Umbilical cord (tissue), 1 donor: ENCODE measurements at regions not wholly inside any gene's neighbourhood (a gene's known extent, or its start where the extent isn't known, plus 50 kb on each side); places are given as distances from the start of the nearest gene placed in this dataset.
A peak's percentile ranks its signal among the peaks of the same experiment; 100 is the strongest.

Experiments
- DNase-seq: peaks from one replicate; pipeline ENCODE4 v3.0.0-alpha.2; 2015; ENCODE audit warnings: low spot score

DNA sequence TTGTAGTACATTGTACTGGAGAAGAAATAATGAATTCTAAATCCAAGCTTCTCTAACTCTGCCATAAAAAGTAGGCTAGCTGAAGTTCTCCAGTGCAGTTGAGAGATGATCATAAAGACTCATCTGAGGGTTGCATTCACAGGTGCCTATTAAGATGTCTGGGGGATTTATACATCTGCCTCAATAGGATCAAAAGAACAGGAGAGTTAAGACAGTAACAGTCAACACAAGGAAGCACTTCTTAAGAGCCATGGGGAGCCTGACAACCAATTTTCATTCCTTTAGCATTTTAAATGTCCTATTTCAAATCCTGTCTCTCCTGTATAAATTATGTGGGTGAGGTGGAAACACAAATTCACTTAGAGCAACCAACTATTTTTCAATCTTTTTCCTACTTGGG lies 432.4 kb upstream of the NWD2 start:
- DNase-seq = no peak

DNA sequence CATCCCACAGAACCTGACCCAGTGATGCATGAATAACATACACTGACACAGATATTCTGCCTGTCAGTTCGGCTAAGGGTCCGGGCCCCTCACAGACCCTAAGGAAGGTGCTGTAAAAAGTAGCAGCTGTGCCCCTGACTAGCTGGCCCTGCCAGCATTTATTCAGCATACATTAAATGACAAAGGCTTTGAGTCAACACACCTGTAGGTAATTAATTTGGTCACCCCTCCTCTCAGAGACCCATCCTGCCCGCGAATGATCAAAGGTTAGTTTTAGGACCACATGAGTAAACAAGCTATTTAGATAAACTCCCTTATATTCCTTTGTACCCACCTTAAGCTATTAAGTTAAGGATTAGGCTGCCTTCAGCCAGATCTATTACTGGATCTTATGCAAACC lies 429.0 kb upstream of the NWD2 start:
- no peak for DNase-seq

DNA sequence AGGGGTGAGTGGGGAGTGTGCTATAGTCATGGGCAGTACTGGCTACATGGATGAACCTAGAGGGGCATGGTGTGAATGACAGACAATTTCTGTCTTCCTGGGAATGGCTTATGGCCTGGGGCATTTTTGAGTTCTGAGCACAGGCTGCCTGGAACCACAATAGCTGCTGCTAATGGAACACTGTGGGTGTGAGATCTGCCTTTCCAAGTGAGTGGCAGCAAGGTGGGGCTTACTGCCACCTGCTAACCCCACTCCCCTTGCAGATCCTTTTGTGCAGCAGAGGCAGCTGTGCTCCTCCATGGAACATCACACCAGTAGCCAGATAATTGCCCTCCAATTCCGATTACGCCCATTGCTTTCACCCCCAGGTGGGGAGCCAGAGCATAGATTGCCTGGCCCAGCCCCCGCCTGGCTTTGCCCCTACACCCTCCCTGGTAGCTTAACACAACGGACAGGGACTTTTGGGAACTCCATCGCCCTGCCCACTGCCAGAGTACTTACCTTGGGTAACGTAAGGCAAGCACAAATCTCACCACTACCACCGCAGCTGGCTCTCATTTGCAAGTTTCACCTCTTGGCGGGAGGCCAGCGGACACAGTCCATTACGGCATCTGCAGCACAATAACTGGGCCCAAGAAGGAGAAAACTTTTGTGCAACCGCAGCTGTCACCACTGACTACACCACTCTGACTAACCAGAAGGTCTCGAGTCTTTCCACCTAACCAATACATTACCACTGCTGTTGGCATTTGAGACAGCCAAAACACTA lies 421.2 kb upstream of the NWD2 start:
- no peak for DNase-seq

DNA sequence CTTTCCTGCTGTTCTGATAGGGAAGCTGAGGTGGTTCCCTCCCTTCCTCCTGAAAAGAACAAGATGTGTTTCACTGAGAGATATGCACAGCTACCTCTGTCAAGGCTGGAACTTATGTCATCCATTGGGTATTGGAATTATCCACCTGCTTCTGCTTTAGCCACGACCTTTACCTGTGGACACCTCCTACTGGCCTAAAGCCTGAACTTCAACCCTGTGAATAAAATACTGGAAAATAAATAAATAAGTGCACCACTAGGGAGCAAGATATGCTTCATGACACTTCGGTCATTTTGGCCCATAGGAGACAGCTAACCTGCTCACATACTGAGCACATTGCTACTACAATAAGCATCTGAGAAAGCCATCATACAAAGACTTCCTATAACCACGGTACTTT lies 419.9 kb upstream of the NWD2 start:
- no peak for DNase-seq

DNA sequence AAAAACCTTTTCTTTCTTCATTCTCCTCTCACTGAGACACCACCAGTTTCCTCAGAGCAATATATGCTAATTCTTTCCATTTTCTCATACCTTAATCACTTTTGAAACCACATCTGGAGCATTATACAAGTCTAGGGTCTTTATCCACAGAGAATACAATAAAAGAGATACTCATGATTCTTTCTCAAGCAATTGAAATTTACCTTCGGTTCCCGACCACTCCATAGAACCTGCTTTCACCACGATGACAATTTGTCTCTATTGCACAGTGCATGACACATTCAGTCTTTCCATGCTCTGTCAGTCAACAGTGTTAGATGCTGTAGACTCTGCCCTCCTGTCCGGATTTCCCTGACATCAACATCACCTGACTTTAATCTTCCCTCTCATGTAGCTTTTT lies 409.3 kb upstream of the NWD2 start:
- no peak for DNase-seq

DNA sequence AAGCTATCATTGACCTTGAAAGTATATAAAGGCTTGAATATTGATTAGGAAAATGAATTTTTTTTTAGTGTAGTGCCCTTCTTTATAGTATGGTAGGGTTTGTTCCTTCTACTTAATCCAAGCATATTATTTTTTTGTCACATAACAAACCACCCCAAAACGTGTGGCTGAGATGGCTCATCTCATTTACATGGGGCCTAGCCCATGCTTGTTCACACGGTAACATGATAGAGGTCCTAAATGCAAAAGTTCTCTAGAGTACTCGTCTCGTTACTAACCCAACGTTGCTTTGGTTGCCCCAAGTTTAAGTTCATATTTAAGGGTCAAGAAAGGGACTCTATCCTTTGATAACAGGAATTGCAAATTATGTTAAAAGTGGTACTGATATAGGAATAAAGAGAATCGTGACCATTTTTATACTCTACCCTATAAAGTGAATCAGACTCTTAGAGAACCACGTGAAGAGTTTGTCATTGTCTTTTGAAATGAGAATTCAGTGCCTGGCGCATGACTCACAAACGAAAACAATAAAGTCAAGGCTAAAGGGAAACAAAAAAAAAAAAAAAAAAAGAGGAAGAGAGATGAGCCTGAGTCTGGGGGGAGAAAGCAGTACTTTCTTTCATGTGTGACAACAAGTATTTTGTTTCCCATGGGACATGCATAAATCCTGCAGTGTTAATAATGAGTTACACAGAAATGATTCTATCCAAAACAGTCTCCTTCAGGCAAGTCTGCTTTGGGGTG lies 402.8 kb upstream of the NWD2 start:
- DNase-seq = no peak

DNA sequence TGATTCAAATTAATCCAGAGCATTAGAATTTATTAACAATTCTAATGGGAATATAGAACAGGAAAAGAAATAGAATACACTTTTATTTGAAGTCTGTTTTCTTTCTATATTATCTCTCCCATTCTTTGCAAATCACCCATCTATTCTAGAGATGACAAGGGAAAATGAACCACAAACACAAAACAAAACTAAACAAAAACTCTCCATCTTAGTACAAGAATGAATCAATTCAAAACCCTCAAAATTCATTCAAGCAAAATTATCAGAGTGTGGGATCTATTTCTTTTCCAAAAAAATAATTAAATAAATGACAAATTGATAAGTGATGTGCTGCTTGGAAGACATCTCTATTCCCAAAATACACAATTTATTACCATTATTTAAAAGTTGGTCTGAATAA lies 400.1 kb upstream of the NWD2 start:
- DNase-seq = no peak

DNA sequence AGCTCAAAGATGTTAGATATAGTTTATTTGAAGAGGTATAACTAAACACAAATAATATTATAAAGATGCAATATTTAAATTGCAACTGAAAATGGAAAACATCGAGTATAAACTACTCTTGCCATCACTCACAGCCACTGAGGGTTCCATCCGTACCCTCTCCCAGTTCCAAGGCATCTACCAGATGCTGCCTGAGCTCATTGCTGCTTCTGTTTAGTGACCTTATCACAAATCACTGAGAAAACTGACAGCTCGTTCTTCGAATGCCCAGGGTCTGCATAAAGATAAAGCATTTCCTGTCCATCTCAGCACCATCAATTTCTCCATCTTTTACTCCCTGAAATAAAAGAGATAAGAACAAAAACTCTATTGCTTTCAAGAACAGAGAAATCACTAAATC lies 391.7 kb upstream of the NWD2 start:
- DNase-seq = no peak

DNA sequence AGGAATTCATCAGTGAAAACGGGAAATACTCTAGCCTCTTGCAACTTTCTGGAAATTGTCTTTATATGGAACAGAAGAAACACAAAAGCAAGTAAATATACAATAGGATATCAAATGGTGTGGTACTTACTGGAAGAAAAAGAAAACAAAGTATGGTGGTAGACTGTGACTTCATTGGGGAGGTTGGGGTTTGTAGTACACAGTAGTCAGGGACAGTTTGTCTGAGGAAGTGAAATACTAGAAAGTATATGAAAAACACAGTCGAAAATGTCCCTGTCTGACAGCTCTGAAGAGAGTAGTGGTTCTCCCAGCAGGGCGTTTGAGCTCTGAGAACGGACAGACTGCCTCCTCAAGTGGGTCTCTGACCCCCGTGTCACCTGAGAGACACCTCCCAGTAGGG lies 390.0 kb upstream of the NWD2 start:
- DNase-seq = no peak

DNA sequence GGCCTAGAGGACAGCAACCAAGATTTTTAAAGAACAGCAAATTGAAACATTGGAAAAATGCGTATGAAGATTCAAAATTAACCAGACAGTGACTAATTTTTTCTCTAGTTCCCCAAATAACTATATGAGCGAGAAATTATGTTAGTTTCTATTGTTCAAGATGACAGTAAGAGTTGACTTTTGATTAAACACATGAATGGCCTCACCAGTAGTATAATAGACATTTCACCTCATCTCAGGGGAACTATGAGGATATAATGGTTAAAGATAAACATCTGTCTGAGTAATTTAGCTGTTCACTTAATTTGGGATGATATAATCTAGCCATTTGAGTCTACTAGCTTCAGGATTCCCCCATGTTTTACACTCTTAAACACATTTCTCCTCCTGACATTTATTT lies 380.9 kb upstream of the NWD2 start:
- no peak for DNase-seq

DNA sequence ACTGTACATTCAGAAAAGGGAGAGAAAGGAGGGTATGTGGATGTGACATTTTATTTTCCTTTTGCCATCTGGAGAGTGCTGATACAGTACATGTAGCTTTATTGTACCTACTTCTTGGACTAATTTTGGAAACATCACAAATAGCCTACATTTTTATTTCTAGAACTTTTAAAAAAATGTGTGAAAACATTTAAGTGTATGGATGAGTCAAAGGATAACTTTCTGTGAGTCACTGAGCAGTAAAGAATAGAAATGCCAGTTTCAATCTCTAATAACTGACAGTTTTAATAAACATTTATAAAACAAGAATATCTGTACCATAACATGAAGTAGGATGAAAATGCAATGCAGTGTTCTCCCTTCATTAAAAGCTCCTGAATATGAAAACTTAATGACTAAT lies 374.4 kb upstream of the NWD2 start:
- DNase-seq = no peak

DNA sequence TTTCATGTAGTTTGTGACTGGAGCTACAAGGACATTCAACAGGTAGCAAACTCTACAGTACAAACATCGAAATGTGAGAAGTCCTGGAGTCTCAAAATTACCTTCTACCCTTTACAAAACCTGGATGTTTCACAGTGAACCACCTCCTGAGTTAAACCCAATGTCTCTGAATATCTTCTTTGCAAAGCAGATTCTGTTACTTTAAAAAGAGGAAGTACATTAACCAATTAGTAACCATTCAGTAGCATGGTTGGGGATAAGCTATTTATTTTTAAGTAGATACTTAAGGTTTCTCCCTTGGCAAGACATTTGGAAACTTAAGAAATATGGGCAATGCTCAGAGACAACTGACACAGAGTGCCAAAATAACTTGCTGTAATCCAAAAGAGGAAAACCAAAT lies 371.9 kb upstream of the NWD2 start:
- DNase-seq = no peak

DNA sequence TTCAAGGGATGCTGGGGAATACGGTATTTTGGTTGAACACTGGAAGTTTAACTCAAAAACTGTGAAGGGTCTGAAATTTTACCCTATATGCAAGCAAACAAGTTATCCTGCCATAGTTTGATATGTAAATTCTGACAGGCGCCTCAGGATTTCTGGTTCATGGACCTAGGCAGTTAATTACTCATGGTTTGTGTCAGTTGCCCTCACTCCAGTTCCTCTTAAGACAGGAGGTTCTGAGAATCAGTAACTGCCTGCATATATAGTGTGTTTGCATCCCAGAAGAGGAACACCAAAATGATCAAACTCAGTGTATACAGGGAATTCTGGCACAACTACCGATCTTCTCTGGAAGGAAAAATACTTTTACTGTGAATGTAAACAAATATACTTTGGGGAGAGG lies 360.4 kb upstream of the NWD2 start:
- DNase-seq = no peak

DNA sequence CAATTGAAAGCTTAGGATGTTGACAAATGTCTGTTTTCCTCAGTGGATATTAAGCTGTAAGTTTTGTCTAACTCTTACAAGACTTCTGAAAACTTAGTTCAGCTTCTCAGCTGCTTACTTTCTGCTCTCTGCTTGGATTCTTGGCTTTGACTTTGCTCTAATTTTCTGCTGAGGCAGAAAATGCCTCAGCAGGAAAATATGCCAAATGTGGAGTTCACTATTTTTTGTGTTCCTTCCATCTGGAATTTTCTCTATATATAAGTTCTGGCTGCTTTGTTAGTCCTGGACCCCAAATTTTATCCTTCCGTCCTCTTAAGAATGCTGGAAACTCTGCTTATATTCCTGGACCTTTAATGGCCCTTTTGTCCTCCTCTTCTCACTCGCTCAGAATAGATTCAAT lies 352.6 kb upstream of the NWD2 start:
- peak; percentile 61 for DNase-seq

DNA sequence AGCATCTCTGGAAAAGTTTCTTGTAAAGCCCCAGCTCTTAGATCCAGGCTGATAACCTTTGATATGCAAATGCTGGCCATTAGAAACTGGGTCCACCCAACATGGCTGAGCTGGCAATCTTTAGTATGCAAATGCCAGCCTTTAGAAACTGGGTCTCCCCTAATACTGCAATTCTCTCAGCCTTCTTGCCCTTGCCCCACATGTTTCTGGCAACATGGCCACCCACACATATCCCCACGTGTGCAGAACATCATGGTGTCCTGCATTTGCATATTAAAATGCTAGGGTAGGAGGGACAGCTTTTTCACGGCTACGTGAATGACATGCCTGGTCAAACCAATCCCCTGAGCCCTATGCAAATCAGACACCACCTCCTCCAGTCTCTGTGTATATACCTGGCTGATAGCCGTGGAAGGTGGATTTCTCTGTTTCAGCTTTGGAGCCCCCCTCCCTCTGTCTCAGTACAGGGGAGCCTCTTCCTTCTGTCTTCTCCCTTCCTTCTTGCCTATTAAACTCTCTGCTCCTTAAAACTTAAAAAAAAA lies 344.0 kb upstream of the NWD2 start:
- DNase-seq = no peak

DNA sequence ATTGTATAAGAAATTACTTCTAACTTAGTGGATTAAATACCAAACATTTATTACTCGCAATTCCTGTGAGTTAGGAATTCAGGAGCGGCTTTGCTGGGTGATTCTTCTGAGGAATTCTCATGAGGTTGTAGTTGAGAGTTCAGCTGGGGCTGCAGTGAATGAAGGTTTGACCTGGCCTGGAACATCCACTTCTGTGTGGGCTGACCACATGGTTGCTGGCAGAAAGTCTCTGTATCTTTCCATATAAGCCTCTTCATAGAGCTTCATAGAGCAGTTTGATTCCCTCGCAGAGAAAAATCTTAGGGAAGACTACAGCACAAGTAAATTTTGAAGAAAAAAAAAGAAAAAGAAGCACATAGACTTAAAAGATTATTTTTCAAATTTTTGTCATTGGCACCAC lies 339.7 kb upstream of the NWD2 start:
- DNase-seq = no peak

DNA sequence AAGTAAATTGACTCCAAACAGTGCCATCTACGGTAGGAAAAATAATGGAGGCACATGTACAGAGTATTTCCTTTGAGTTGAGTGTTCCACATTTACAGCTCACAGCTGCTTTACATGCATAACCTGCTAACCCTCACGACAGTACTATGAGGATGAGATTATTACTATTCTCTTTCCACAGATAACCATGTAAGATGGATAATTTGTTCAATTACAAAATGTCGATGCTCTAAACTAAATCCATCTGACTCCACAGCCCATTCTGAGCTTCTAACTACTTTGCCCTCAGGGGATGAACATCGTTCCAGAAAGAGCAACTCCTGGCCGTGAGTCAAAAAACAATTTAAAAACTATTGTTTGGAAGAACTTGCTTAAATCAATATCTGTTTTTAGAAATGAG lies 330.4 kb upstream of the NWD2 start:
- DNase-seq = no peak

DNA sequence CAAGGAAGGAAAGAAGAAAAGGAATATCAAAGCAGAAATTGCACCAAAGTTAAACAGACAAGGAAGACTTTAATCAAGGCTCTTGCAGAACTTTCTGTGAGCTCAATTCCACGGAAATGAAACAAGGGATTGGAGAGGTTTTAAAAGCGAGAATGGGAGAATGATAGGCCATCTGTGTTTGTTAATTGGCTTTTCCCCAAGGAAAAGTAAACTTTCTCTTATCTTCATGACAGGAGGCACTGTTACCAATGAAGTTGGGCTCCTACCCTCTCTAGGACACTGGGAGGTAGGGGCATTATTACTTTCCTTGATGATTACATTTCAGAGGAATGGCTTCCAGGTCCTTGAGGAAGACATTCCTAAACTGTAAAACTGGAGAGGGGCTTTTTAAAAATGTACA lies 328.8 kb upstream of the NWD2 start:
- DNase-seq = no peak

DNA sequence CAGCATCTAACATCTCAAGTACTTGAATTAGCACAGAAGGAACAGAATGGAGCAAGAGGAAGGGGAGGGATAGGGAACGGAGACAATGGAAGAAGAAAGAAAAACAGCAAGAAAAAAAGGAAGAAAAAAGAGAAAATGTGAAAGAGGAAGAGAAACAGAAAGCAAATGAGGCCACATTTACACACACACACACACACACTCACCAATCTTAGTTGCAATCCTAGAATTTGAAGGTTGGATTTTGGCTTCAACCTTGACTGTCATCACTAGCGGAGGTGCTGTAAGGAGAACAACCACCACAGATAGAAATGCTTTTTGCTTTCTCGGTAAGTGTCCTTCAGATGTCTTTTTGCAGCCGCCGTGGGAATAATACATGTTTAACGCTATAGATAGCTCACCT lies 327.1 kb upstream of the NWD2 start:
- no peak for DNase-seq

DNA sequence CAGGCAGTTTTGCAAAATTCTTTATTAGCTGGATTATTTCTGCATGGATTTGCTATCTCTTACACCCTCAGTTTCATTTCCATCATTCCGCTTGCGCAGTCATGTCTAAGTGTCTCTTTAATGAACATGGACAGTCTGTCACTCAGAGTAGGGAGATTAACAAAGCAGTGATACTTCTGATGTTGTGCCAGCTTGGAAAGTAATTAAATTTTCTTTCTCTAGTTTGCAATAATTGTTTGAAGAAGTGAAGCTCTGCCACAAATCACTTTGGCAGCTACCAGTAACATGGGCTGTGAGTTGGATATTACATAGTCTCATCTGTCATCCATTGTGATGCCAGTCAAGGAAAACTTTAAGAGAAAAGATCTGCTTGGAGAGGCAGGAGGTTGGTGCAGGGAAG lies 324.8 kb upstream of the NWD2 start:
- no peak for DNase-seq

DNA sequence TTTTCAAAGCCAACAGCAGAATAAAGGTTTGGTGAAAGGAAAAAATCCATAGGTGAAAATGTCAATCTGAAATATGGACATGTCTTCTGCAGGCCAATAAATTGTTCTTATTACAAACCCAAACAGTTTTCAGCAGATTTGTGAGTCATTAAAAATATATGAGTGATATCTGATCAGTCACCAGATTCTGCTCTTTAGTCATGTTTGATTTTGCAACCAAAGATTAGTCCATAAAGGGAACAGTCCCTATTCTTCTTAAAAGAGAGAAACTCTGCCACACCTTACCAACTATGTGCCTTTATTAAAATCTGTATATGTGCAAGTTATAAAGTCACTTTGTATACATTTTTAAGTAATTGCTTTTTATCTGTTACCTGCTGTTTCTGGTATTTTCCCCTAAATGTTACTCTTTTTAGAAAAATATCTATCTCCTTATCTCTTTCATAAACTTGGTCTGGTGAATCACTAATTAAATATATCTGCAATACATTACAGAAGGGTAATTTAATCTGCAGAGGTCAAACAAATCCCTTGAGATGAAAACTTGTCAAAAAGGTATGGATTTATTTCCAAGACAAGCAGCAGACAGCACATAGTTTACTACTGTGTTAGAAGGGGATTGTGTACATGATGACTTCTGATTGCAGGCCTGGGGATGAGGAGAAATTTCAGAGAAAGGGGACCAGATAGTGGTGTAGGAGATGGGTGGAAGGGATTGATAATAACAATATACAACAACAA lies 322.9 kb upstream of the NWD2 start:
- DNase-seq = no peak

DNA sequence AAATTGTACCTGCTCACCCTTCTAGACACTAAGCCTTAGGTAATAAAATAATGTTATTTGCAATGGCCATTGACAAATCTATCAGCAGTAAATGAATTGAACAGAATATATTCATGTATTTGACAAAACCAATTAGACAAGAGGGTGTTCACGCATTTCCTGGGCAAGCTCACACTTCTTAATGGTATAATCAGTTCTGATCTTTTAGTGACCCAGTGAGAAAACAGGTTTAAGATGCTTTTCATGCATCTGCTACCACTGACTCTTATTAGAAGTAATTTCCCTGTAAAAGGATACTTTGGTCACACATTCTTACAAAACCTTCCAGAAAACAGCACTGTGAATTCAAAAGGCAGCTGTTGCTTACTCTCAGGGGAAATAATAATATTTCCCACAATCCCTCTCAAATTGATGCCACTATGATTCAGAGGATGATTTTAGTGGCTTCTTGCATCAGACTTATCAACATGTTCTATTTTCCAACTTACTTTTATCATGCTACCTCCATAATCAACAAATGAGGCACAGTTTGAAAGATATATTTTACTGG lies 313.9 kb upstream of the NWD2 start:
- DNase-seq = no peak
